T-helper 17 cell (primary cell): ENCODE measurements at regions not wholly inside any gene's neighbourhood (a gene's known extent, or its start where the extent isn't known, plus 50 kb on each side); places are given as distances from the start of the nearest gene placed in this dataset.

Experiments
- ATAC-seq: fragments of 150-1000 bp; cut with Tn5 transposase; 2 replicates; pipeline ENCODE4 v1.10.0; 2021; ENCODE audit warnings: mild to moderate bottlenecking, moderate library complexity
- DNase-seq, 3 donors: peaks; one replicate each; pipeline versions ENCODE4 v3.0.0 to v3.0.0-alpha.2; 2020 to 2021
- H3K9me3 ChIP-seq: one replicate; pipeline ENCODE4 v1.7.0; 2013; ENCODE audit warnings: low read length, mild to moderate bottlenecking; ENCODE audit not compliant: control insufficient read depth, poor library complexity, severe bottlenecking
- H3K27ac Mint-ChIP-seq: one replicate; pipeline ENCODE4 v1.8.0; 2022; ENCODE audit warnings: mild to moderate bottlenecking, moderate library complexity, mixed read lengths
- H3K27me3 Mint-ChIP-seq: one replicate; pipeline ENCODE4 v1.8.0; 2022; ENCODE audit warnings: mixed read lengths
- H3K36me3 Mint-ChIP-seq: one replicate; pipeline ENCODE4 v1.8.0; 2022; ENCODE audit warnings: low read depth, mixed read lengths
- H3K4me1 Mint-ChIP-seq: one replicate; pipeline ENCODE4 v1.8.0; 2022; ENCODE audit warnings: mild to moderate bottlenecking, mixed read lengths
- H3K4me3 Mint-ChIP-seq: one replicate; pipeline ENCODE4 v1.8.0; 2022; ENCODE audit warnings: mild to moderate bottlenecking, moderate library complexity, mixed read lengths

GRCh38 chr12:124641591-124641990 is 74.2 kb upstream of the NCOR2 start:
- peaks cover 6% of the 10 kb centered on the region for H3K36me3 Mint-ChIP-seq
- no peak for DNase-seq

GRCh38 chr12:124640056-124640455 is 72.6 kb upstream of the NCOR2 start:
- Mint-ChIP-seq H3K4me3 (no peak overlapping the region), H3K4me1 (peaks cover 4% of the 10 kb centered on the region)
- no peak for ATAC-seq

More at GRCh38 chr12:124641591-124641990, 74.2 kb upstream of the NCOR2 start:
- peaks cover 9% of the 10 kb centered on the region for H3K4me1 Mint-ChIP-seq
- peaks cover 36% of the 10 kb centered on the region for H3K27me3 Mint-ChIP-seq
- ATAC-seq = no peak
- no peak overlapping the region for H3K27ac Mint-ChIP-seq
- no peaks in the 10 kb centered on the region for H3K9me3 ChIP-seq
- H3K4me3 Mint-ChIP-seq = no peak overlapping the region

GRCh38 chr12:124639122-124639806 is 71.9 kb upstream of the NCOR2 start:
- Mint-ChIP-seq H3K36me3 (peaks cover 6% of the 10 kb centered on the region), H3K4me3 (no peak overlapping the region), H3K4me1 (peaks cover 4% of the 10 kb centered on the region), H3K27ac (no peak overlapping the region), H3K27me3 (peaks cover 22% of the 10 kb centered on the region)
- DNase-seq (no peak), ATAC-seq (no peak)
- H3K9me3 ChIP-seq = no peaks in the 10 kb centered on the region

More at GRCh38 chr12:124640056-124640455, 72.6 kb upstream of the NCOR2 start:
- DNase-seq = no peak
- no peaks in the 10 kb centered on the region for H3K9me3 ChIP-seq
- peaks cover 6% of the 10 kb centered on the region for H3K36me3 Mint-ChIP-seq
- H3K27ac Mint-ChIP-seq = no peak overlapping the region
- peaks cover 24% of the 10 kb centered on the region for H3K27me3 Mint-ChIP-seq

- Mint-ChIP-seq H3K36me3 (peaks cover 10% of the 10 kb centered on the region), H3K27me3 (peaks cover 26% of the 10 kb centered on the region), H3K27ac (no peak overlapping the region), H3K4me1 (peaks cover 4% of the 10 kb centered on the region), H3K4me3 (no peak overlapping the region)
- no peaks in the 10 kb centered on the region for H3K9me3 ChIP-seq
- no peak for DNase-seq
- no peak for ATAC-seq
Observed at GRCh38 chr12:124637581-124637981, 70.2 kb upstream of the NCOR2 start.

GRCh38 chr12:124637163-124637562 is 69.8 kb upstream of the NCOR2 start:
- Mint-ChIP-seq H3K36me3 (peaks cover 10% of the 10 kb centered on the region), H3K4me3 (no peak overlapping the region), H3K27ac (no peak overlapping the region), H3K27me3 (peaks cover 26% of the 10 kb centered on the region), H3K4me1 (peaks cover 4% of the 10 kb centered on the region)
- no peaks in the 10 kb centered on the region for H3K9me3 ChIP-seq
- no peak for DNase-seq
- ATAC-seq = no peak

- DNase-seq (no peak), ATAC-seq (peak; percentile 37)
- peaks cover 10% of the 10 kb centered on the region for H3K36me3 Mint-ChIP-seq
- peaks cover 26% of the 10 kb centered on the region for H3K27me3 Mint-ChIP-seq
- H3K27ac Mint-ChIP-seq = peak overlapping the region; percentile 0
- peak overlapping the region; percentile 26 for H3K4me3 Mint-ChIP-seq
- peaks cover 4% of the 10 kb centered on the region for H3K4me1 Mint-ChIP-seq
- no peaks in the 10 kb centered on the region for H3K9me3 ChIP-seq
Observed at GRCh38 chr12:124636138-124636978, 68.9 kb upstream of the NCOR2 start.

- H3K36me3 Mint-ChIP-seq = peaks cover 10% of the 10 kb centered on the region
- no peak overlapping the region for H3K27ac Mint-ChIP-seq
- peaks cover 25% of the 10 kb centered on the region for H3K27me3 Mint-ChIP-seq
- ATAC-seq (no peak), DNase-seq (no peak)
- no peaks in the 10 kb centered on the region for H3K9me3 ChIP-seq
- peaks cover 4% of the 10 kb centered on the region for H3K4me1 Mint-ChIP-seq
- no peak overlapping the region for H3K4me3 Mint-ChIP-seq
Observed at GRCh38 chr12:124635316-124635715, 67.9 kb upstream of the NCOR2 start.

GRCh38 chr12:124633365-124634362 is 66.3 kb upstream of the NCOR2 start:
- DNase-seq (no peak), ATAC-seq (no peak)
- no peaks in the 10 kb centered on the region for H3K9me3 ChIP-seq
- no peak overlapping the region for H3K4me3 Mint-ChIP-seq
- H3K36me3 Mint-ChIP-seq = peaks cover 7% of the 10 kb centered on the region
- no peak overlapping the region for H3K27ac Mint-ChIP-seq
- H3K4me1 Mint-ChIP-seq = peaks cover 4% of the 10 kb centered on the region
- peaks cover 12% of the 10 kb centered on the region for H3K27me3 Mint-ChIP-seq

GRCh38 chr12:124632519-124632984 is 65.1 kb upstream of the NCOR2 start:
- ATAC-seq (no peak), DNase-seq (no peak)
- no peak overlapping the region for H3K4me3 Mint-ChIP-seq
- peaks cover 6% of the 10 kb centered on the region for H3K4me1 Mint-ChIP-seq
- H3K27me3 Mint-ChIP-seq = peaks cover 12% of the 10 kb centered on the region
- no peaks in the 10 kb centered on the region for H3K9me3 ChIP-seq
- H3K36me3 Mint-ChIP-seq = peaks cover 5% of the 10 kb centered on the region
- no peak overlapping the region for H3K27ac Mint-ChIP-seq

- Mint-ChIP-seq H3K27ac (no peak overlapping the region), H3K4me3 (no peak overlapping the region), H3K27me3 (peaks cover 12% of the 10 kb centered on the region), H3K36me3 (peaks cover 5% of the 10 kb centered on the region), H3K4me1 (peaks cover 6% of the 10 kb centered on the region)
- no peak for ATAC-seq
- no peaks in the 10 kb centered on the region for H3K9me3 ChIP-seq
- no peak for DNase-seq
Observed at GRCh38 chr12:124631681-124632256, 64.4 kb upstream of the NCOR2 start.

- Mint-ChIP-seq H3K4me3 (no peak overlapping the region), H3K36me3 (peaks cover 5% of the 10 kb centered on the region), H3K4me1 (peaks cover 5% of the 10 kb centered on the region), H3K27me3 (peaks cover 12% of the 10 kb centered on the region), H3K27ac (no peak overlapping the region)
- H3K9me3 ChIP-seq = no peaks in the 10 kb centered on the region
- ATAC-seq (no peak), DNase-seq (no peak)
Observed at GRCh38 chr12:124630791-124631313, 63.4 kb upstream of the NCOR2 start.

GRCh38 chr12:124629789-124630480 is 62.5 kb upstream of the NCOR2 start:
- no peak for ATAC-seq

More at GRCh38 chr12:124629789-124630480, 62.5 kb upstream of the NCOR2 start:
- peaks cover 5% of the 10 kb centered on the region for H3K36me3 Mint-ChIP-seq
- H3K4me3 Mint-ChIP-seq = no peak overlapping the region
- no peak for DNase-seq
- peaks cover 12% of the 10 kb centered on the region for H3K27me3 Mint-ChIP-seq
- no peaks in the 10 kb centered on the region for H3K9me3 ChIP-seq
- no peak overlapping the region for H3K27ac Mint-ChIP-seq
- H3K4me1 Mint-ChIP-seq = peaks cover 7% of the 10 kb centered on the region
